ENCODE measurements at regions not wholly inside any gene's neighbourhood (a gene's known extent, or its start where the extent isn't known, plus 50 kb on each side); places are given as distances from the start of the nearest gene placed in this dataset.
"Not testable (repeated sequence)": the region's sequence is repeated elsewhere in the genome, so short reads cannot be mapped to it uniquely, and the experiment has no call there.

DNA sequence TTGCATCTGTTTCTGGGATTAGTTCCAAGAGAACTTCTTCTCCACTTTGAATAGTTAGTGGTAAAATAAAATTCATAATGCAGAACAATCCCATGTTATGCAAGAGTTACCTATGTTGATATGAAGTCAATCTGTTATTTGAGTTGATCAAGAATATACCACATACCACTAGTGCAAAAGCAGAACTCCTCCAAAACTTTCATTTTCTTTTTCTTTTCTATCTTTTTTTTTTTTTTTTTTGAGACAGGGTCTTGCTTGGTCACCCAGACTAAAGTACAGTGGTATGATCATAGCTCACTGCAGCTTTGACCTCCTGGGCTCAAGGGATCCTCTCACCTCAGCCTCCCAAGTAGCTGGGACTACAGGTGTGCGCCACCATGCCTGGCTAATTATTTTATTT, 78.8 kb upstream of the UMPS start:
- TF ChIP-seq CTCF, POLR2A (IDR thresholded peaks at IDR 0.05): not testable (repeated sequence)
